Activated CD8-positive, alpha-beta memory T cell treated with anti-CD3 and anti-CD28 coated beads, Interleukin-2, amount 50 U/mL, for 48 hours (primary cell): ENCODE measurements at regions not wholly inside any gene's neighbourhood (a gene's known extent, or its start where the extent isn't known, plus 50 kb on each side); places are given as distances from the start of the nearest gene placed in this dataset.

ENCODE experiments used
- DNase-seq: peaks from one replicate; pipeline ENCODE4 v3.0.0-alpha.2; 2020

DNA sequence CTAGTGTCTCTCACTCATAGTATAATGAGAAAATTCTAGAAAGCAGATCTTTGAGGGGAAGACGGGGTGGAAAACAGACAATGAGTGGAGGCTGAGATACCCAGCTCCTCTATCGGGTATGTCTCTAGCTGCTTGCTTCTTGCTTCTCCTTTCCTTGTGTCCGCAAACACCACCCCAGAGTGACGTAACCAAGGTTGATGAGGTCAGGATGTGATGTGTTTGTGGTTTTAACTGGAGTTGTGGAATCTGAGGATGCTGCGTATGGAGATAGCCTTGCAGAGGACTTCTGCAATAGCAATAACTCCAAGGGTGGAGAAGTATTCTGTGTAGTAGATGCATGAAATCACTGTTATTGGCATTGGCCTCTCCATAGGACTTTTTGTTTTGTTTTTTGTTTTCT is 132.7 kb upstream of the IFNGR1 start:
- no peak for DNase-seq

DNA sequence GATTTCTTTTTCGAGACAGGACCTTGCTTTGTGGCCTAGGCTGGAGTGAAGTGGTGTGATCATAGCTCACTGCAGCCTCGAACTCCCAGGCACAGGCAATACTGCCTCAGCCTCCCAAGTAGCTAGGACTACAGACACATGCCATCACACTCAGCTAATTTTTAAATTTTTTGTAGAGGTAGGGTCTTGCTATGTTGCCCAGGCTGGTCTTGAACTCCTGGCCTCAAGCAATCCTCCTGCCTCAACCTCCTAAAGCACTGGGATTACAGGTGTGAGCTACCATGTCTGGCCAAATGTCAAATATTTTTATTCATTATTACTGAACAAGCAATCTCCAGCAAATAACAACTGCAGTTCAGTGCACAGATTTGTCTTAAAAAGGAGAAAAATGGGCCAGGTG is 131.7 kb upstream of the IFNGR1 start:
- DNase-seq = no peak

DNA sequence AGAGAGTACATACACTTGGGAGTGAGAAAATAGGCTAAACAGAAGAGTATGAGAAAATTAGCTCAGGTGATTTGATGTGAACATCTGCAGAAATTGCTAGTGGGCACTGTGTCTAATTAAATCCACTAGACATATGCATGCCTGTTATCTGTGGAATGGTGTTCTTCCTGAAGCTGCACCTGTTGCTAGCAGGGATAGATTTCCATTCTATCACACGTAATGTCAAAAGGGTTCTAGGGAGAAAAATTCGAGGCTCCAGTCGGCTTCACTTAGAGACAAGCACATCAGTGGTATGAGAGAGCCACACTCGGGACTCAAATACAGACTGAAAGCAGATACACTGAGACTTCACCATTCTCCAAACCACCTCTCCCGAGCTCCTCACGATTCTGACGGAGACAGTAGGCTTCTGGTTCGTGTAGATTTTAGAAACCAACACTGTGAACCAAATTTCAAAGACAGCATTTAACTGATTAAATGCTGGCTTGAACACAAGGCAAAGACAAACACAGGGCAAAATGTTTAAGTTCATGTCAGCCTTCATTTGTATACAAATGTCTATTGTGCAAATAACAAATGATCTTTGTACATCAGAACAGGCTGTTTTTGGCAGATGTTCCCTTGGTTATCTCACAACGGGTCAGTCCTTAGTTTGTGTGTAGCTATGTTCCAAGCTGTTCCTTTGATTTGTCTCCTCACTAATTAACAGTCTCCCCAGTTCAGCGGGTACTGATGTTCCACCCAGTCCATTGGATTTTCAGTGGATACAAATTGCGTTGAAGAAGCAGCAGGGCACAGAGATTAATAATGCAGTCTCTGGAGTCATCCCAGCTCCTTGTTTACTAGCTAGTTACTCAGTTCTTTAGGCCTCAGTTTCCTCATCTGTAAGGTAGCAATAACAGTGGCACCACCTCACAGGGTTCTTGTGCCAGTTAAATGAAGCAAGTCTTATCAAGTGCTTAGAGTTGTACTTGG is 131.0 kb upstream of the IFNGR1 start:
- DNase-seq = no peak

- no peak for DNase-seq
Observed at GRCh38 chr6:137348777-137349176, 129.6 kb upstream of the IFNGR1 start.

- no peak for DNase-seq
Observed at GRCh38 chr6:137343241-137343640, 124.1 kb upstream of the IFNGR1 start.

DNA sequence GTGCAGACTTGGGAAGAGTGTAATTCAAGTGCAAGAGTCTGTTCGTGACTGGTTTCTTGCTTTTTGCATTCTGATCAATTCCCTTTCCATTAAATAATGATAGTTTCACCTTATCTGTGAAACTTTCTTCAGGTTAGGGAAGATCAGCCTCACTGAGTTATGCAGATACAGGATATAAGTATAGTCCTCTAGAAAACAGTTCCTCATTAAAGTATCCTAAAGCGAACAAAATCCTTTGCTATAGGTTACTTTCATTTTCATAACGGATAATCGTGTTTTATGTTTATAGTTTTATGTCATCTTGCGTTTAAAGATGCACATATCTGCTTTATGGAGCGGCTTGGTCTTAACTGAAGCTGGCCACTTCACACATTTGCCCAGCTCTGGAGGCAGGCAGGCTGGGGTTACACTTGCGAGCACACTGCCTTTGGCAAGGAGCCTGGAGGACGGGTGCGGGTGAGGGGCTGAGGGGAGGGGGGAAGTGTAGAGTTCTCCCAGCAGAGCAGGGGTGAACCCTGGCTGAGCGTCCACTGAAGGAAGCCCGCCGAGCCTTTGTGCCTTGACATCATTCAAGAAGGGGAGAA is 123.5 kb upstream of the IFNGR1 start:
- no peak for DNase-seq

DNA sequence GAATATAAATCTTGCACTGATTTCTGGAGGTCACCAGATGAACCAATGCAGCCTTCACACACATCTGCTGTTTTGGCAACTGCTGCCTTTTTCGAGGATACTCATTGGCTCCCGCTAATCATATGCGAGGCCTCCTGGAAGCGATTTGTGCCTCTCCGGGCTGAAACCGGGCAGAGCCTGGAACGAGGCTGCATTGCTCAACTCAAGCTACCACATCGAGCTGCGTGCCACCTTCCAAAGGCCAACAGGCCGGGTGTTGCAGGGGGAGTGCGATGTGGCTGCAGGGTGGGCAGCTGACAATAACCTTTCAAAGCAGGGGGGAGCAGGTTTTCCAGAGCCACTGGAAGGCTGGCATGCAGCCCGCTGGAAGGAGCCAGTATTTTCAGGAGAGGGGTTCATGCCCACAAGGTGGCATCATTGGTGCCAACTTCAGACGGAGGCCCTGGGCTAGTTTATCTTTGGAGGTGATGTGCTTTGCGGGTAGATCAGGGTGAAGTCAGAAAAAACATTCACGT is 122.6 kb upstream of the IFNGR1 start:
- DNase-seq = no peak

DNA sequence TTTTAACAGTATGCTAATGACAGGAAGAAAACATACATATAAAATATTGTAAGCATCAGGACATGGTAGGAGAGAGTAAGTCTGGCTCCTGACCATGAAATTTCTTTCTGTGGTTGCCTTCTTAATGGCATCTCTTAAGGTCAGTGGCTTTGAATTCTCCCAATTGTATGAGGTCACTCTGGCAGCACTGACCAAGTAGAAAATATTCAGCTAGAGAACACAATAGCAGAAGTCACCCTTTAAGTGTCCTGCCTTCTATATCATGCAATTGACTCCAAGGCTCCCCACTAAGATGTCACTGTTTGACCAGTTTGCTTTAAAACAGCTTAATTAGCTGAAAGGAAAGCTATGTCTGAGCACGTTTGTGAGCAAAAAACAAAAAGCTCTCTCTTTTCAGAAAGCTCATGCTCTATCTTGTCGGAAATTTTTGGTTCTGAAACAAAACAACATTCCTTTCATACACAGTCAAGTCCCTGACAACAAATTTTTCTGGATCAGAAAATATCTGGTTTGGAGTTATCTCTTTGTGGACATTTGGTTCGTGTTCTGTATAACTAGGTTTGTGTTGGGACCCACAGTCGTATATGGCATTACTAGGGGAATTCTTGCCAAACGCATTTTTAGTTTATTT is 120.9 kb upstream of the IFNGR1 start:
- no peak for DNase-seq

DNA sequence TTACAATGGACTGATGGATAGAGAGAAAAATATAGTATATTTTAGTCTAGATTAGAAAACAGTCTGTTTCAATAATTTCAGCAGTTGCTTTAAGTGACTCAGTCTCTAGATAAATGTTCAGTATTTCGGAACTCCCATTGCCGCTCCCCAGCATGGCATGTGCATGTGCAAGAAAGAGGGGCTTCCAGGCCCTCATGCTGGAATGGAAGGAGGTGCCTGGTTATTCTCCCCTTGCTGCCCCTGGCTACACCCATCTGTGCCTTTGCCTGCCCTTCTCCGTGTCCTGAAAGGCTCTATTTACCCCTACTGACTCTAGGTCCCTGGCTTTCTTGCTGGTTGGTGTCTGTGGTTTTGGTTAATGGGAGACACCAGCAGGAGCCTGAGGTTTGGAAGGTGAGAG is 115.7 kb upstream of the IFNGR1 start:
- no peak for DNase-seq

- no peak for DNase-seq
Observed at GRCh38 chr6:137334094-137334493, 114.9 kb upstream of the IFNGR1 start.

GRCh38 chr6:137332637-137333280 is 113.6 kb upstream of the IFNGR1 start:
- no peak for DNase-seq

DNA sequence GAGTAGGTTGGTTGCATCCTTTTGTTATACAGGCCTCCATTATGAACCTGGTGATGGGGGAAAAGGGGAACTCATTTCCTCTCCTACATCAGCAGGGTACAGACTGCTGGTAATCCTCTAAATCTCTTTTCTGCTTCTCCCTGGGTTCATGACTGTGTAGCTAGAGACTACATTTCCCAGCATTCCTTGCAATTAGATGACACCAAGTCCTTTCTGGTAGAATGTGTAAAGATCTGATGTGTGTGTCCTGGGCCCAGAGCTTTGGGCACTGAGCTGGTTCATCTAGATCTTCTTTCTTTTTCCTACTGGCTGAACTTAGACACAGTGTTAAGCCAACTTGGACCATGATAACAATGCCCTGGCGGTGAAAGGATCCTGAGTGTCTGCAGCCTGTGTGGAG is 104.7 kb upstream of the IFNGR1 start:
- DNase-seq = no peak

DNA sequence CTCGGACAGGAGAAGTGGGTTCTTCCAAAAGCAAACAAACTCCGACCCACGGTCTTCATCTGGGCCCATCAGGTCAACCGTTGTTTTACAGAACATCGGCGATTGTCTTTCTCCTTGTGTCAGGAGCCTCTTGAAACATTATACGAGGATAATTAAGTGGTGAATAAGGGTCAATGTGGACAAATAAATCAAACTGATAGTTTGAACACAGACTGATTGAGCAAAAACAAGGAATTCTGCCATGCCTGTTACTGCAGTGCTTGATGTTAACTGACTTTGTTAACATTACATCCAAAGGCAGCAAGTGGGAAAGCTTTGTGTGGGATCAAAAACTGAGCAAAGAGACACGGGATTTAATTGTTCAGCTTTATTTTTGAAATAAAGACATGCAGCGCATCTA is 101.1 kb upstream of the IFNGR1 start:
- DNase-seq = no peak

DNA sequence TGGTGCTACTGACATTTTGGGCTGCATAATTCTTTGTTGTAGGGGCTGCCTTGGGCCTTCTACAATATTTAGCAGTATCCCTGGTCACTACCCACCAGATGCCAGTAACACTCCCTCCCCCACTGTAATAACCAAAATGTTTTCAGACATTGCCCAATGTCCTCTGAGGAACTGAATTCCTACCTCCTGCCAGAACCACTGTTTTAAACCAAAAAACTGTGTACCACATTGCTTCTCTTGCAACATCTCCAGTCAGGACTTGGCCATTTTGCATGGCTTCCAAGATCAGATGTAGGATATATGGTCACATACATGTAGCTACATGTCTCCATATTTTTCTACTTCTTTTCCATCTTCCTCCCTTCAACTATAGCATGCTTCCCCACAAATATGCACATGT is 97.4 kb upstream of the IFNGR1 start:
- DNase-seq = no peak

GRCh38 chr6:137315081-137315480 is 95.9 kb upstream of the IFNGR1 start:
- no peak for DNase-seq

DNA sequence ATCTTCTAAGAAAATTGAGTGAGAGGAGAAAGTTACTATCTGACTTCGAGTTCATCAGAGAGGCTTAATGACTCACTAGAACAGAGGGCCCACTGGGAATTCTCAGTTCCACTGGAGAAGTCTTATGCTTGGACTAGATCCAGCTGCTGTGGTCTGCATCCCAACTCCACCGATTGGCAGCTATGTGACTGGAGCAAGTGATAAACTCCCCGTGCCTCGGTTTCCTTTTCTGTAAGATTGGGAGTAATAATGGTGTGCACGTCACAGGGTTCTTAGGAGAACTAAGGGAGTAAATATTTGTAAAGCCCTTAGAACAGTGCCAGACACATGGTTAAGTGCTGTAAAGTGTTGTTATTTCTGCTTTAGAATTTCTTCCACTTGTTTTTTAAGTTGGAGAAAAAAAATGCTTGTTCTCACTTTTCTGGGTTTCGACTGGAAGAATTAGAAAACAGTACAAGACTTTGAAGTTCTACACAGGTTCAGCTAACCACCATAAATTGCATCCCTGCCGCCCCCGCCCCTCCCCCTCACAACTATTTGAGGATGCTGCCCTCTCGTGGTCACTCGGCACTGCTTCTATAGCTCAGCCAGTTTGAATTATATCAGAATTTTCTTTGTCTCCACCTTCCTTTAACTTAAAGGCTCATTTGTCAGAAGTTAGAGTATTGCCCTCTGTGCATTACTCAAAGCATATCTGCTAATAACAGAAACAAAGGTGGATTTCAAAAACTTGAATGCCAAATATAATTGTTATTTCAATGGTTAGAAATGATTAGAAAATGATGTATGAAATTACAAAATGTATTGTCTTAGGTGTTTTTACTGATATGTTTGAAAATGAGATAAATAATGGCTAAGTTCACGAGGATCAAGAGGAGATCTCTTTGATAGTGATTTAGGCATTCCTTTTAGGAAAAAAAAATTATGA is 95.0 kb upstream of the IFNGR1 start:
- peak; percentile 82 for DNase-seq

DNA sequence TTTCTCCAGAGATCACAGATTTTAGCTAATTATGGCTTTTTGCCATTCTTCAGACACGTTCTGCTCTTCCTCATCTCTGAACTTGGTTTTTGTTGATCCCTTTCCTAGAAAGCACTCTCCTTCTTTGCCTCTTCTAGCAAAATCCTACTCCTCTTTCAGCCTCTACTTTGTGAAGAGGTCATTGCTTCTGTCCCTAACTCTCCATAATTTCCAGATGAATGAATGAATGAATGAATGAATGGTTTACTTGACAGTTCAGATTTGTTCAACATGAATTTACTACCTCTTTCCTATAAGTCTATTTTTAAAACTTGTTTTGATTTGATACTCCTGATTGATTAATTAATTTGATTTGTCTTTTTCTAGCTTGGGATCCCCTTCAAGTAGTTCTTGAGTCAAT is 94.0 kb upstream of the IFNGR1 start:
- DNase-seq = no peak

DNA sequence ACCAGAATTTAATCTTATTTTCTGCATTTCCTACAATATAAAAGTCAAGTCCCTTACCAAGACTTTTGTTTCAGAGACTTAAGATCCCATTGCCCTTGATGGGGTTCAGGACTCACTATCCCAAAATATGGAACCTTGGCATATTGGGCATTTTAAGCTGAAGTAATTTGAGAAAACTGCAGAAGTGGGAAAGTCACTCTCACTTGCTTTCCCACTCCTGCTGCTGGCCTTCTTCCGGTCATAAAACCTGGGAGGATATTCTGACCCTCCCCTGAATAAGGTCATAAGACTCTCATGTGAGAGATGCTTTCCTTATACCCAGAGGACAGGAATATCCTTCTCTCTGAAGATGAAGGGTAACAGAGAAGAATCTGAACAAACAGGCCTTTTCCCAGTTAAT is 92.8 kb upstream of the IFNGR1 start:
- no peak for DNase-seq

- DNase-seq = no peak
Observed at GRCh38 chr6:137309078-137309762, 90.0 kb upstream of the IFNGR1 start.

GRCh38 chr6:137307163-137307854 is 88.1 kb upstream of the IFNGR1 start:
- DNase-seq = no peak

DNA sequence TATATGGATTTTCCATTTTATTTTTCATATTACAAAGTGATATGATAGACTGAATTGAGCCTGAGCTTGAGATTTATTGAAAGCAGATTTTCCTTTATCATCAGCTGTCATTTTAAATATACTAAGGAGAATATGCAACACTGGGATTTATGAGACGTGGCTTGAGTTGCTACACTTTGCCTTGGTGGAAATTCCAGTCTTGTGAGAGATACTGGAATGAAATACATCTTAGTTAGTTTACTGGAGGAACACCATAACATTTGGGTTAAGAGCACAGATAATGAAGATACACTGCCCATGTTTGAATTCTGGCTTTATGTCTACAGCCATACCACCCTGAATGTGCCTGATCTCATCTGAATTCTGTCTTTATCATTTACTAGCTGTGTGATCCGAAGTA is 86.5 kb upstream of the IFNGR1 start:
- no peak for DNase-seq
